LNCaP clone FGC (cell line): ENCODE measurements at regions not wholly inside any gene's neighbourhood (a gene's known extent, or its start where the extent isn't known, plus 50 kb on each side); places are given as distances from the start of the nearest gene placed in this dataset.

Experiments used
- DNase-seq: peaks from one replicate; pipeline ENCODE4 v3.0.0-alpha.2; 2011; ENCODE audit warnings: low read depth
- H3K4me3 ChIP-seq: 2 replicates; pipeline ENCODE4 v1.5.1; 2011; ENCODE audit warnings: mild to moderate bottlenecking, low read depth, low read length, control low read depth
- TF ChIP-seq, protein P1 (sequence below): IDR thresholded peaks from 2 replicates; pipeline ENCODE4 v1.5.1; 2012; ENCODE audit warnings: mild to moderate bottlenecking; ENCODE audit not compliant: control insufficient read depth, insufficient read depth; ENCODE audit errors: extremely low read depth

DNA sequence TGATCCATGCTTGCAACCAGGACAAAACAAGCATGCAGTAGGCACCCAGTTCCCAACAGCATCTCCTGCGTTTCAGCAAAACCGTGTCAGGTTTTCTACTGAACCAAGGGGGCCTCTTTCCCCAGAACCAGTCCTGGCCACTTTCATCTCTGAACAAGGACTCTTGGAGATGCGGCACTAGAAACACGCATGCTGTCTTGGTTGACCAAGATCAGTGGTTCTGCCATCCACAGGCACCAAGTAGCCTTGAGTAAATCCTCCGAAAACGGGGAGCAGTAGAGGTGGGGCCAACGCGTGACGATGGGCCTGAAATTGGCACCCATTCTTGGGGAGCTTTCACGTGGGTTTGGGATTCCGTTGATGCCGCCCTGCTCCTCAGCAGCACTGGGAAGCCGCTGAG lies 62.5 kb upstream of the AJAP1 start:
- TF ChIP-seq, protein P1, sequence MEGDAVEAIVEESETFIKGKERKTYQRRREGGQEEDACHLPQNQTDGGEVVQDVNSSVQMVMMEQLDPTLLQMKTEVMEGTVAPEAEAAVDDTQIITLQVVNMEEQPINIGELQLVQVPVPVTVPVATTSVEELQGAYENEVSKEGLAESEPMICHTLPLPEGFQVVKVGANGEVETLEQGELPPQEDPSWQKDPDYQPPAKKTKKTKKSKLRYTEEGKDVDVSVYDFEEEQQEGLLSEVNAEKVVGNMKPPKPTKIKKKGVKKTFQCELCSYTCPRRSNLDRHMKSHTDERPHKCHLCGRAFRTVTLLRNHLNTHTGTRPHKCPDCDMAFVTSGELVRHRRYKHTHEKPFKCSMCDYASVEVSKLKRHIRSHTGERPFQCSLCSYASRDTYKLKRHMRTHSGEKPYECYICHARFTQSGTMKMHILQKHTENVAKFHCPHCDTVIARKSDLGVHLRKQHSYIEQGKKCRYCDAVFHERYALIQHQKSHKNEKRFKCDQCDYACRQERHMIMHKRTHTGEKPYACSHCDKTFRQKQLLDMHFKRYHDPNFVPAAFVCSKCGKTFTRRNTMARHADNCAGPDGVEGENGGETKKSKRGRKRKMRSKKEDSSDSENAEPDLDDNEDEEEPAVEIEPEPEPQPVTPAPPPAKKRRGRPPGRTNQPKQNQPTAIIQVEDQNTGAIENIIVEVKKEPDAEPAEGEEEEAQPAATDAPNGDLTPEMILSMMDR = no peak
- H3K4me3 ChIP-seq = no peak overlapping the region
- no peak for DNase-seq

DNA sequence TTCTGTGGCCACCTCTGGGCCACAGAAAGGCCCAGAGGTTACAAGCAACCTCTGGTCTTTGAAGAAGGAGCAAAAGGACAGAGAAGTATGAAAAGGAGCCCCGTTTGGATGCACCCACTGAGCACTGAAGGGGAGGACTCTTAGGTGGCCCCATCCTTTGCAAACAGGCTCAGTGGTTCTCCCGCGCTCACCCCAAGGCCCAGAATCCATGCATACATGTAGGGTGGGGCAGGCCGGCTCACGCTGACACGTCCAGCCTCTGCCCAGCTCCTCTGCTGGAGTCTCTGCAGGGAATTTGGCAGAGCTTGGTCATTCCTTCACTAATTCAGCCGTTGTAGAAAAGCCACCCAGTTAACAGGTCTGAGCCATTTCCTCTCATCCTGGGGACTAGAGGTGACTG lies 61.3 kb upstream of the AJAP1 start:
- TF ChIP-seq, protein P1 = no peak
- DNase-seq = no peak
- H3K4me3 ChIP-seq = no peak overlapping the region

DNA sequence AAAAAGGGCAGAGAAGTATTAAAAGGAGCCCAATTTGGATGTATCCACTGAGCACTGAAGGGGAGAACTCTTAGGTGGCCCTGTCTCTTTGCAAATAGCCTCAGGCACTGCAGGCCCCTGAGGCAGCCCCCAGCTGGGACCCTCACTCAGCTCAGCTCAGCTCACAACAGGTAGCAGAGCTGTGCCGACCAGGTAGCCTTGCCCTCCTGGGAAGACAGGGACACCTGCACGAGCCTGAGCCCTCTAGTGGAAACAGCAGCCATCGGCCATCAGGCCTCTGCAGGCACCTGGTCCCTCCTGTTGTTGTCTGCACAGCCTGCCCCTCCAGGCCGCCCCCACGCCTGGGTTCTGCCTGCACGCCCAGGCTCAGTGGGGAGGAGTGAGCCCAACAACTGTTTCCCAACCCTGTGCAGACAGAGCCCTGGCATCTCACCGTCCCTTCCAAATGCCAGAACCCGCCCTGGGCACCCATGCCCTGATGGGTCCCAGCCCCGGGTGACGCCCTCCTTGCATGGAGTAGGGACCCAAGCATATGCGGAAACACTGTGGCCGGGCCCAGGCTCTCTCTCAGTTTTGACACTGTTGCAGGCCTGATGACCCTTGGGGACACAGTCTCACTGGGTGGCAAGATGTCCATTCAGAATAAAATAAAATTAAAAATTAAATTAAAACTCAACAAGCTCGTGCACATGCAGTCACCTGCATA lies 60.0 kb upstream of the AJAP1 start:
- TF ChIP-seq, protein P1 = peak; percentile 48
- no peak overlapping the region for H3K4me3 ChIP-seq
- DNase-seq = no peak

DNA sequence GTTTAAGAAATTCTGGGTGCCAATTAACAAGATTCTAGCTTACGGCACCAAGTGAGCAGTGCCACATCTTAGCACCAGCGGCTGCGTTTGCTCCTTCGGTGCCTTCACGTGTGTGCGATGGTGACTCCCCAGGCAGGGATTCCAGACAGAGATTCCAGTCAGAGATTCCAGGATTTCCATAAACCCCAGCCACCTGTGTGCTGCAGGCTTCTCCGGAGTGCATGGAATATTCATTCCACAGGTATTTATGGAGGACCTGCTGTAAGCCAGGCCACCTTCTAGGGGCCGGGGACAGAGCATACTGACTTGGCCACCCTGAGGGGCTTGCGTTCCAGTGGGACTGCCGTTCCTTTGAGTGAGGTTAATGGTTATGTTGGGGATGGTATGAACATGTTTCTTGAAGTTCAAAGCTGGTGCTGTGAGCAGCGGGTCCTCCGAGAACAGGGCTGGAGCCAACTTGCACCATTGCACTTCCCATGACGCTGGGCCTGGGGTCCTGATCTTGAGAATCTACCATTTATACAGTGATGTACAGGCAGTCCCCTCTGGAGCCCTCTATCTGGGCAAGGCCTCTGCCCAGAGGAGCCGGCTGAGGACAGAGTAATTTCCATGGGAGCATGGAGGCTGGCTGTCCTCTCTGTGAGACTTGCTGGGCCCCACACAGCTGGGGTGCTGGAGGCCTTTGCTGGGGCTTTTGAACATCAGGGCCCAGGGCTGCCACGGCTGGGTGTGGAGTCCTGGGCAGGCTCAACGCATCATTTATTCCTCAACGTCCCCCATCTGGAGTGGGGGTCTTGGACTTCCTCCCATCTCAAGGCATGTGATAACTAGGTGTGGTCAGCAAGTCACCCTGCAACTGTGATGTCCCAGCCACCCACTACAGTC lies 58.8 kb upstream of the AJAP1 start:
- no peak for DNase-seq
- TF ChIP-seq, protein P1 = no peak
- no peak overlapping the region for H3K4me3 ChIP-seq

DNA sequence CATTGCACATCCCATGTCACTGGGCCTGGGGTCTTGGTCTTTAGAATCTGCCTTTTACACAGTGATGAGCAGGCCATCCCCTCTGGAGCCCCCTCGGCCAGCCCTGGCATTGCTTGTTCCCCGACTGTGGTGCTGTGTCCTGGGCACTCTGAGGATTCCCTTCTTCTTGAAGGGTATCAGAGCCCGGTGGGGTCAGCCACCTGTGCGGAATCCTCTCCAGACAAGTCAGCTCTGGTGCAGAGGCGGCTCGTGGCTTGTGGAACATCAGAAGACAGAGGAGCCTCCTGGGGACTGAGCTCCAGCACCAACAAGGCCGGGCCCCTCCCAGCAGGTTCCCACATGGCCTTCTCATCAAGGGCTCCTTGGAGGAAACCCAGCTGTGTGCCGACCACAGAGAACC lies 57.9 kb upstream of the AJAP1 start:
- no peak for DNase-seq
- no peak overlapping the region for H3K4me3 ChIP-seq
- TF ChIP-seq, protein P1 = no peak

DNA sequence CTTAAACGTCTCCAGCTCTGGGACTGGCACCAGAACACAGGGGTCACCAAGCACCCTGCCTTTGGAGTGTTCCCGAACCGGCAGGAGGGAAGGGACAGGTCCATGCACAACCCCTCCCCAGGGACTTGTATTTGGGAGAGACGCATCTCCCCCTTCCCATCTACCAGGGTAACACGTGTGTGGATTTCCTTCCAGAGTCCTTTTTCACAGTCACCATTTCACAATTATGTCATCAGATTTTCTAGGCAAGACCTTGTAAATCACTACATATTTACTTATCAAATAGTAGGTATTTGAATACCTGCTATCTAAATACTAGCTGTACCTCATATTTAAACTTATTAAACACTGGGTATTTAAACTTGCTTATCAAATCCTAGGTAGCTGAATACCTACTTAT lies 57.4 kb upstream of the AJAP1 start:
- DNase-seq = peak; percentile 85
- H3K4me3 ChIP-seq = no peak overlapping the region
- TF ChIP-seq, protein P1 = no peak
